Endothelial cell of umbilical vein (primary cell): ENCODE measurements at regions not wholly inside any gene's neighbourhood (a gene's known extent, or its start where the extent isn't known, plus 50 kb on each side); places are given as distances from the start of the nearest gene placed in this dataset.

Experiments used
- CTCF ChIP-seq, 2 donors: IDR thresholded peaks; 1 replicate in 1 of 2; 2 replicates in 1 of 2; pipeline ENCODE4 v1.5.1; 2011; ENCODE audit warnings: low read length in 2 of 2, mild to moderate bottlenecking in 2 of 2, moderate library complexity in 2 of 2, control low read depth in 1 of 2, inconsistent platforms in 1 of 2, low read depth in 1 of 2; ENCODE audit not compliant: insufficient read depth in 1 of 2; ENCODE audit errors: extremely low read depth in 1 of 2
- GATA2 ChIP-seq: IDR thresholded peaks from 2 replicates; pipeline ENCODE4 v1.7.0; 2011; ENCODE audit warnings: low read depth, mild to moderate bottlenecking, moderate library complexity, mixed read lengths, low read length; ENCODE audit not compliant: insufficient read length, insufficient read depth

- no peak for TF ChIP-seq CTCF (IDR thresholded peaks at IDR 0.05; ENCODE audit: extremely low read depth in 1 of 2, insufficient read depth in 1 of 2, low read depth in 1 of 2, low read length in 2 of 2)
- TF ChIP-seq GATA2: no peak
Observed at GRCh38 chr12:73226593-73226992, 954.4 kb downstream of the TRHDE start.
